Panc1 (cell line): ENCODE measurements at regions not wholly inside any gene's neighbourhood (a gene's known extent, or its start where the extent isn't known, plus 50 kb on each side); places are given as distances from the start of the nearest gene placed in this dataset.

Source experiments
- ATAC-seq: fragments of 200-7000 bp; cut with Tn5 transposase; 2 replicates; pipeline ENCODE4 v1.9.1; 2020; ENCODE audit warnings: mild to moderate bottlenecking, moderate library complexity
- BruUV-seq: library from RNA; stranded (reverse); fragments of 400-500 nt; replicated peaks from 2 replicates; lab custom pipeline; 2021; lab: Mats Ljungman, UMichigan
- CTCF ChIA-PET: fragments of 300-600 bp; sonication (Branson Sonifier 250); formaldehyde crosslinking; loops from one replicate; lab custom pipeline; 2022; ENCODE audit warnings: antibody characterized with exemption; lab: Charles Lee
- POLR2A ChIA-PET: fragments of 300-600 bp; sonication (Branson Sonifier 250); formaldehyde crosslinking; loops from one replicate; lab custom pipeline; 2022; ENCODE audit warnings: antibody characterized with exemption; lab: Charles Lee
- DNase-seq: peaks from one replicate; pipeline ENCODE4 v3.0.0-alpha.2; 2010; ENCODE audit warnings: low read depth, low spot score
- H3K27ac ChIP-seq: 2 replicates; pipeline ENCODE4 v1.5.1; 2011; ENCODE audit warnings: mild to moderate bottlenecking, low read length, inconsistent platforms
- H3K27me3 ChIP-seq: fragments of 200-500 bp; sonication (Bioruptor generic); 2 replicates; pipeline ENCODE4 v1.6.0; 2014; ENCODE audit warnings: low read length, inconsistent platforms; ENCODE audit not compliant: control insufficient read depth, insufficient read depth
- H3K36me3 ChIP-seq: fragments of 200-500 bp; sonication (Bioruptor generic); 2 replicates; pipeline ENCODE4 v1.5.1; 2014; ENCODE audit warnings: inconsistent platforms, mild to moderate bottlenecking, low read length, moderate library complexity; ENCODE audit not compliant: control insufficient read depth, insufficient read depth
- H3K4me1 ChIP-seq: 2 replicates; pipeline ENCODE4 v1.5.1; 2011; ENCODE audit warnings: inconsistent platforms, mild to moderate bottlenecking, low read length, moderate library complexity; ENCODE audit not compliant: control insufficient read depth, insufficient read depth
- H3K4me3 ChIP-seq, 2 experiments: 2 replicates each; pipeline ENCODE4 v1.5.1; 2011 to 2012; ENCODE audit warnings: low read depth in 2 of 2, low read length in 2 of 2, mild to moderate bottlenecking in 2 of 2, inconsistent platforms in 1 of 2, moderate library complexity in 1 of 2
- H3K9me3 ChIP-seq: fragments of 200-500 bp; sonication (Bioruptor generic); 2 replicates; pipeline ENCODE4 v1.5.1; 2014; ENCODE audit warnings: low read depth, mild to moderate bottlenecking, inconsistent platforms, low read length, moderate library complexity; ENCODE audit not compliant: control insufficient read depth, insufficient read depth
- POLR2AphosphoS5 ChIP-seq: IDR thresholded peaks from 2 replicates; pipeline ENCODE4 v1.6.1; 2012; ENCODE audit warnings: mild to moderate bottlenecking, low read depth, low read length, moderate library complexity
- SIN3A ChIP-seq: IDR thresholded peaks from 2 replicates; pipeline ENCODE4 v1.6.1; 2012; ENCODE audit warnings: low read depth, mild to moderate bottlenecking, low read length, moderate library complexity, borderline replicate concordance; ENCODE audit not compliant: insufficient read depth
- TCF7L2 ChIP-seq: IDR thresholded peaks from 2 replicates; pipeline ENCODE4 v1.6.1; 2011; ENCODE audit warnings: mild to moderate bottlenecking, low read depth, low read length, inconsistent platforms
- in situ Hi-C: cut with HindIII; loops from 2 replicates; pipeline ENCODE4 v1.10.0; 2016; ENCODE audit warnings: low sequenced_read_pairs, low pct_unique_long_range_greater_than_20kb
- intact Hi-C: fragments of 100-400 bp; cut with micrococcal nuclease; formaldehyde crosslinking; loops from one replicate; pipeline ENCODE4 v1.10.0; 2022; ENCODE audit not compliant: unreplicated experiment
- TF ChIP-seq, protein P1 (sequence below), 2 experiments: IDR thresholded peaks; 2 replicates each; pipeline ENCODE4 v1.6.1; 2011 to 2012; ENCODE audit warnings: low read depth in 2 of 2, control low read depth in 1 of 2, low read length in 1 of 2, mild to moderate bottlenecking in 1 of 2, moderate library complexity in 1 of 2; ENCODE audit not compliant: insufficient read depth in 1 of 2
- TF ChIP-seq, protein P2 (sequence below): fragments of 450-650 bp; IDR thresholded peaks from 2 replicates; pipeline ENCODE4 v1.5.1; 2017; ENCODE audit warnings: mild to moderate bottlenecking

- Histone ChIP-seq H3K4me1 (no peaks in the 10 kb centered on the region), H3K9me3 (no peaks in the 10 kb centered on the region), H3K27ac (no peak overlapping the region), H3K36me3 (no peaks in the 10 kb centered on the region), H3K4me3 (no peak overlapping the region), H3K27me3 (peaks cover 2% of the 10 kb centered on the region; the same call in 1 of the 2 replicates)
- intact Hi-C loops: no loop called here
- no peak for ATAC-seq
- in situ Hi-C loops: no loop called here
- POLR2A ChIA-PET: no interaction called here
- no peak for DNase-seq
- BruUV-seq: no TSS peak
- CTCF ChIA-PET: no interaction called here
- TF ChIP-seq, protein P1, sequence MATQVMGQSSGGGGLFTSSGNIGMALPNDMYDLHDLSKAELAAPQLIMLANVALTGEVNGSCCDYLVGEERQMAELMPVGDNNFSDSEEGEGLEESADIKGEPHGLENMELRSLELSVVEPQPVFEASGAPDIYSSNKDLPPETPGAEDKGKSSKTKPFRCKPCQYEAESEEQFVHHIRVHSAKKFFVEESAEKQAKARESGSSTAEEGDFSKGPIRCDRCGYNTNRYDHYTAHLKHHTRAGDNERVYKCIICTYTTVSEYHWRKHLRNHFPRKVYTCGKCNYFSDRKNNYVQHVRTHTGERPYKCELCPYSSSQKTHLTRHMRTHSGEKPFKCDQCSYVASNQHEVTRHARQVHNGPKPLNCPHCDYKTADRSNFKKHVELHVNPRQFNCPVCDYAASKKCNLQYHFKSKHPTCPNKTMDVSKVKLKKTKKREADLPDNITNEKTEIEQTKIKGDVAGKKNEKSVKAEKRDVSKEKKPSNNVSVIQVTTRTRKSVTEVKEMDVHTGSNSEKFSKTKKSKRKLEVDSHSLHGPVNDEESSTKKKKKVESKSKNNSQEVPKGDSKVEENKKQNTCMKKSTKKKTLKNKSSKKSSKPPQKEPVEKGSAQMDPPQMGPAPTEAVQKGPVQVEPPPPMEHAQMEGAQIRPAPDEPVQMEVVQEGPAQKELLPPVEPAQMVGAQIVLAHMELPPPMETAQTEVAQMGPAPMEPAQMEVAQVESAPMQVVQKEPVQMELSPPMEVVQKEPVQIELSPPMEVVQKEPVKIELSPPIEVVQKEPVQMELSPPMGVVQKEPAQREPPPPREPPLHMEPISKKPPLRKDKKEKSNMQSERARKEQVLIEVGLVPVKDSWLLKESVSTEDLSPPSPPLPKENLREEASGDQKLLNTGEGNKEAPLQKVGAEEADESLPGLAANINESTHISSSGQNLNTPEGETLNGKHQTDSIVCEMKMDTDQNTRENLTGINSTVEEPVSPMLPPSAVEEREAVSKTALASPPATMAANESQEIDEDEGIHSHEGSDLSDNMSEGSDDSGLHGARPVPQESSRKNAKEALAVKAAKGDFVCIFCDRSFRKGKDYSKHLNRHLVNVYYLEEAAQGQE (IDR thresholded peaks at IDR 0.05; ENCODE audit: insufficient read depth in 1 of 2, low read depth in 2 of 2, low read length in 1 of 2): no peak
- TF ChIP-seq TCF7L2 (no peak), SIN3A (no peak), POLR2AphosphoS5 (no peak)
- TF ChIP-seq, protein P2, sequence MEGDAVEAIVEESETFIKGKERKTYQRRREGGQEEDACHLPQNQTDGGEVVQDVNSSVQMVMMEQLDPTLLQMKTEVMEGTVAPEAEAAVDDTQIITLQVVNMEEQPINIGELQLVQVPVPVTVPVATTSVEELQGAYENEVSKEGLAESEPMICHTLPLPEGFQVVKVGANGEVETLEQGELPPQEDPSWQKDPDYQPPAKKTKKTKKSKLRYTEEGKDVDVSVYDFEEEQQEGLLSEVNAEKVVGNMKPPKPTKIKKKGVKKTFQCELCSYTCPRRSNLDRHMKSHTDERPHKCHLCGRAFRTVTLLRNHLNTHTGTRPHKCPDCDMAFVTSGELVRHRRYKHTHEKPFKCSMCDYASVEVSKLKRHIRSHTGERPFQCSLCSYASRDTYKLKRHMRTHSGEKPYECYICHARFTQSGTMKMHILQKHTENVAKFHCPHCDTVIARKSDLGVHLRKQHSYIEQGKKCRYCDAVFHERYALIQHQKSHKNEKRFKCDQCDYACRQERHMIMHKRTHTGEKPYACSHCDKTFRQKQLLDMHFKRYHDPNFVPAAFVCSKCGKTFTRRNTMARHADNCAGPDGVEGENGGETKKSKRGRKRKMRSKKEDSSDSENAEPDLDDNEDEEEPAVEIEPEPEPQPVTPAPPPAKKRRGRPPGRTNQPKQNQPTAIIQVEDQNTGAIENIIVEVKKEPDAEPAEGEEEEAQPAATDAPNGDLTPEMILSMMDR: no peak
Measured at GRCh38 chr12:131378176-131378842, 332.6 kb upstream of the SFSWAP start.

GRCh38 chr12:131378861-131379665 lies 331.8 kb upstream of the SFSWAP start:
- no peak overlapping the region for H3K4me3 ChIP-seq
- H3K36me3 ChIP-seq: no peaks in the 10 kb centered on the region
- no peaks in the 10 kb centered on the region for H3K4me1 ChIP-seq
- ATAC-seq (no peak), DNase-seq (no peak)
- H3K27ac ChIP-seq: no peak overlapping the region
- peaks cover 2% of the 10 kb centered on the region; the same call in 1 of the 2 replicates for H3K27me3 ChIP-seq
- BruUV-seq: no TSS peak
- TF ChIP-seq POLR2AphosphoS5 (no peak), TCF7L2 (no peak), SIN3A (no peak)
- TF ChIP-seq, protein P2: no peak
- TF ChIP-seq, protein P1 (IDR thresholded peaks at IDR 0.05; ENCODE audit: insufficient read depth in 1 of 2, low read depth in 2 of 2, low read length in 1 of 2): no peak
- intact Hi-C loops (no loop called here), in situ Hi-C loops (no loop called here)
- CTCF ChIA-PET: no interaction called here
- no peaks in the 10 kb centered on the region for H3K9me3 ChIP-seq
- POLR2A ChIA-PET: no interaction called here
